DMS 273 (cell line): ENCODE measurements at regions not wholly inside any gene's neighbourhood (a gene's known extent, or its start where the extent isn't known, plus 50 kb on each side); places are given as distances from the start of the nearest gene placed in this dataset.
"Not testable (repeated sequence)": the region's sequence is repeated elsewhere in the genome, so short reads cannot be mapped to it uniquely, and the experiment has no call there.

Experiments
- DNase-seq: peaks from one replicate; lab custom pipeline; 2025; ENCODE audit not compliant: unreplicated experiment; lab: John Stamatoyannopoulos, UW

- DNase-seq: no peak
Observed at GRCh38 chr6:69623357-69623756, 173.5 kb downstream of the LMBRD1 start.

DNA sequence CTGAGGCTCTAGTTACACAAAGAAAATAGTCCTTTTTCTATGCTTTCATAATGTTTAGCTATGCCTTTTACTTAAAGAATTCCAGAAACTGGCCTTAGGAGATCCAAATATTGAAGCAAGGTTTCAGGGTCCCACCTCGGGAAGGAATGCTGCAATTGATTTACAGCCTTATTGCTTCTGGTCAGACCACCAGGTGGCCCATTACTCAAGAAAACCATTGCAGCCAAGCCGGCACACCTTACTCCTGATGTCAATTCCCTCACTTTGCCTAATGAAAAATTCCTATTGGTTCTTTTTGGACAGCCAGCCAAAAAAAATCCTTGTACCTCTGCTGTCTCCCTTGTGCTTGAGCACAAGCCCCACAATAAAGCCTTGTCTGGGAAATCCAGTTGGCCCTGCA, 173.9 kb downstream of the LMBRD1 start:
- DNase-seq: peak; percentile 32

GRCh38 chr6:69622230-69622629, 174.6 kb downstream of the LMBRD1 start:
- DNase-seq: peak; percentile 90

DNA sequence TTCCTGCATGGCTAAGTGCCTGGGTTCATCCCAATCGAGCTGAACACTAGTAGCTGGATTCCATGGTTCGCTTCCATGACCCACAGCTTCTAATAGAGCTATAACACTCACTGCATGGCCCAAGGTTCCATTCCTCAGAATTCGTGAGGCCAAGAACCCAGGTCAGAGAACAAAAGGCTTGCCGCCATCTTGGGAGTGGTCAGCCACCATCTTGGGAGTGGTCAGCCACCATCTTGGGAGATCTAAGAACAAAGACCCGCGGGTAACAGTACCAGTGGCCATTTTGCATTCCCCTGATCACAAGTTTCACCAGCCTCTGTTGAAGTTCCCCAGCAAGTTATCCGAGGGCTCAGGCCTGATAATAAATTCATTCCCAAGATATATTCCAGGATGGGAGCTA, 179.6 kb downstream of the LMBRD1 start:
- no peak for DNase-seq

DNA sequence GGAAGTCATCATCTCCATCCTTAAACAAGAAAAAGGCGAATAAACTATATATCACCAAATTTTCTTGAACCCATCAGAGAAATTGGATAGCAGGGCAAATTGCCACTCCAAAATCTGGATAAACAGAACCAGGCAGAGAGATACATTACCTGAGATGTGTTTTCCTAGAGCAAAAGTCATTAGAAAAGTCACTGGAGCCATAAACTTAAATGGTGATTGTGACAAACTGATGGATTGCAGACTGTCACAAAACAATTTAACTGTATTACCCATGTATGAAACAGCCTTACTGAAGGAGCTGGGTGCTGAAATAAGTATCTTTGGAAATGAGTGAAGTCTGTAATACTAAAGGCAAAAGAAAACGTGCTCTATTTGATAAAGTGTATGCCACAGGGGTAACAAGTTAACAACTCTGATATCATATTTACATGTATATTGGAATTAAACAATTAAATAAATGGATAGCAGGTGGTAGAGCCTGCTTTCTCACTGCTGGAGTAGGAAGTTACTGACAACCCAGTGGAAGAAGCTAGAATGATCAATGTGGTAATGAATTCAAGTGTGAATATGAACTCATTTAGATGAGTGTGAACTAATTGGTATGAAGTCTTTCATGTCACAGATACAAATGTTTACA, 186.9 kb downstream of the LMBRD1 start:
- no peak for DNase-seq

DNA sequence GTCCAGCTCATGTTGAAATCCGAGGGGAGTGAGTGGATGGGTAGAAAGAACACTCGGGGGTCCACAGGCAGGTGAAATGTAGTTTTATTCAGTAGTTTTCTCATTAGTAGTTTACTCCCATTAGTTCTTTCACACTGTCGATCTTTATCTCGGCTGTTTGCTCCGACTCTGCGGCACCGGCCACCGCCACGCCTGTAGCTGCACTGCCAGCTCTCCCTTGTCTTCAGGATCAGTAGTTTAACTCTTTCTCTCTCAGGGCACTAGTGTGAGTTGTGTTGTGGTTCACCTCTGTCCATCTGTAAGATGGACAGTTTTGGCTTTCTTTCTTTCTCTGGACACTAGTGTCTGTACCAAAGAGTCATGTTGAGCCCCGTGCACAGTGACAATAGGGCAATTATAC, 195.7 kb downstream of the LMBRD1 start:
- DNase-seq: peak; percentile 17

DNA sequence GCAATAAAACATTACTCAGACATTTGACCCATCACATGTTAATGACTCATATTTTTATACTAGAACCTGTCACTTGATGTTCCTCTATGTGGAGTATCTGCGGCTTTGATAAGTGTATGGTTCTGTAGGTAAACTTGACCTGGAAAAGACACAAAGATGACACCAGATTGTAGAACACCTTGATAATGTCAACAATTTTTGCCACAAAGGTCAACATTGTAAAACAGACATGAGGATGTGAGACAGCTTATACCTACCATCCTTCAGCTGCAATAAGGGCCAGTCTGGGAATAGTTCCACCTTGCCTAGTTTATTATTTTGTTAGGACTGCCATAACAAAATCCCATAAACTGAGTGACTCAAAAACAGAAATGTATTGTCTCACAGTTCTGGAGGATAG, 202.4 kb downstream of the LMBRD1 start:
- DNase-seq: no peak

DNA sequence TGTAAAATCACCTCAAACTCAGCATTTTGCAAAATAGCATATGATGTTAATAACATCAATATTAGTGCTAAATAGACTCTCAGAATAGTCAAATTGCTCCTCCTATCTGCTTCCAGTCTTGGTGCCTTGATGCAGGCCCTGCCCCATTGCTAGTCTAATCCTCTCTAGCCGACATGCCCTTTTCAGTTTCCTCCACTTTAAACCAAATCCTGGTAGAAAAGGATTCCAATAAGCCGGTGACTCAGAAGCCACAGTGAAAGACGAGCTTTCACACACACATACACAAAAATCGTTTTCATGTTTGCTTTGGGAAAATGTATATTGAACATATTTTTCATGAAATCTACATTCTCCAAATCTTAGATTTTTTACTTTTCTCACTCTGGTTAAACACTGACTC, 203.1 kb downstream of the LMBRD1 start:
- no peak for DNase-seq

GRCh38 chr6:69589626-69590025, 207.2 kb downstream of the LMBRD1 start:
- DNase-seq: peak; percentile 57

- DNase-seq: peak; percentile 91
Observed at GRCh38 chr6:69584913-69585729, 211.7 kb downstream of the LMBRD1 start.

GRCh38 chr6:69584536-69584912, 212.3 kb downstream of the LMBRD1 start:
- peak; percentile 59 for DNase-seq

- DNase-seq: peak; percentile 64
Observed at GRCh38 chr6:69581581-69581980, 215.2 kb downstream of the LMBRD1 start.

- peak; percentile 93 for DNase-seq
Observed at GRCh38 chr6:69580706-69581105, 216.1 kb downstream of the LMBRD1 start.

- peak; percentile 70 for DNase-seq
Observed at GRCh38 chr6:69578361-69578890, 218.4 kb downstream of the LMBRD1 start.

- DNase-seq: no peak
Observed at GRCh38 chr6:69571234-69571633, 225.6 kb downstream of the LMBRD1 start.

GRCh38 chr6:69570106-69570505, 226.7 kb downstream of the LMBRD1 start:
- DNase-seq: no peak

DNA sequence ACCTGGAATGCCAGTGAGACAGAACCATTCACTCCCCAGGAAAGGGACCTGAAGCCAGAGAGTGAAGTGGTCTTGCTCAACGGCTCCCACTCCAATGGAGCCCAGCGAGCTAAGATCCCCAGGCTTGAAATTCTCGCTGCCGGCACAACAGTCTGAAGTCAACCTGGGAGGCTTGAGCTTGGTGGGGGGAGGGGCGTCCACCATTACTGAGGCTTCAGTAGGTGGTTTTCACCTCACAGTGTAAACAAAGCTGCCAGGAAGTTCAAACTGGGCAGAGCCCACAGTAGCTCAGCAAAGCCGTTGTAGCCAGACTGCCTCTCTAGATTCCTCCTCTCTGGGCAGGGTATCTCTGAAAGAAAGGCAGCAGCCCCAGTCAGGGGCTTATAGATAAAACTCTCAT, 236.2 kb downstream of the LMBRD1 start:
- DNase-seq: not testable (repeated sequence)

- DNase-seq: no peak
Observed at GRCh38 chr6:69555088-69555638, 241.6 kb downstream of the LMBRD1 start.

DNA sequence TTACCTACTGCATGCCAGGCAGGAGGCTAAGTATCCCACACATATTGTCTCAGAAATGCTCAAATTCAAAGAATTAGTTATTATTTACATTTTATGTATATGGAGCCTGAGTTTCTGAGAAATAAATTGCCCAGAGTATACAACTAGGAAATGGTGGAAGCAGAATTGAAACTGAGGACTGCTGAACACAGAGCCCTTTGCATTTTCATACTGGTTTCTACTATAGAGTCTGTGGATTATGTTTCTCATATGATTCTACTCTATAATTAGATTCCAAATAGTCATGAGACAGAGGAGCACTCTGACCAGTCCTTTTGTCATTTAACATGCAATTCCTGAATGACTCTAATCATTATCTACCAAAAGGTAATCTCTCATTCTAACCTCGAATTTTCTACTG, 254.3 kb downstream of the LMBRD1 start:
- no peak for DNase-seq

DNA sequence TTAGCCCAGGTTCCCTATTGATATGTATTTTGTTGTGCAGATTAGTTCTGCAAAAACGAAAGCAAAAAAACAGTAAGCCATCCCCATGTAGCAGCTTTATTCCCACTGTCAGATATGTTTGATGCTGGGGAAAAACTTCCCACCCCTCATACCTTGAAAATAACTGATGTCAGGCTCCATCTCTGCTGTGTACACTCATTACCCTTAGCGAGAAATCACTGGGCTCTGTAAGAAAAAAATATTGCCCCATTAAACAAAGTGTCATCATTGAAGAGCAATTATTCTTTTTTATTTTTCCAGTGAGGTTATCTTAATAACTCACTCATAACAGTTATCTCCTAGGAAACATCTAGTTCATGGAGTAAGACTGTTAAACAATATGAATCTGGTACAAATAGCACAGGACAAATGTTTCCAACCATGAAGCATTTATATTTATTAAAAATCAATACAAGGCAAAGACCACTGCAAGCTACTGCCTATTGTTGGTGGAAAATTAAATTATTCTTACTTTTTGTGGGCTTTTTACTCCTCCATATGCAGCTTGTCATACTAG, 268.8 kb downstream of the LMBRD1 start:
- no peak for DNase-seq

DNA sequence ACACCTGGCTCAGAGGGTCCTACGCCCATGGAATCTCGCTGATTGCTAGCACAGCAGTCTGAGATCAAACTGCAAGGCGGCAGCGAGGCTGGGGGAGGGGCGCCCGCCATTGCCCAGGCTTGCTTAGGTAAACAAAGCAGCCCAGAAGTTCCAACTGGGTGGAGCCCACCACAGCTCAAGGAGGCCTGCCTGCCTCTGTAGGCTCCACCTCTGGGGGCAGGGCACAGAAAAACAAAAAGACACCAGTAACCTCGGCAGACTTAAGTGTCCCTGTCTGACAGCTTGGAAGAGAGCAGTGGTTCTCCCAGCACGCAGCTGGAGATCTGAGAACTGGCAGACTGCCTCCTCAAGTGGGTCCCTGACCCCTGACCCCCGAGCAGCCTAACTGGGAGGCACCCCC, 281.3 kb downstream of the LMBRD1 start:
- DNase-seq: not testable (repeated sequence)

- DNase-seq: no peak
Observed at GRCh38 chr6:69494595-69494994, 302.2 kb downstream of the LMBRD1 start.
